T follicular helper cell (primary cell): ENCODE measurements at regions not wholly inside any gene's neighbourhood (a gene's known extent, or its start where the extent isn't known, plus 50 kb on each side); places are given as distances from the start of the nearest gene placed in this dataset.
A peak's percentile ranks its signal among the peaks of the same experiment; 100 is the strongest.
"Not testable (repeated sequence)": the region's sequence is repeated elsewhere in the genome, so short reads cannot be mapped to it uniquely, and the experiment has no call there.

Experiments
- DNase-seq: peaks from one replicate; pipeline ENCODE4 v3.0.0-alpha.2; 2020; ENCODE audit warnings: low read depth

GRCh38 chr9:33695299-33695698, 100.1 kb upstream of the PRSS3 start:
- DNase-seq, result no peak

- no peak for DNase-seq
Observed at GRCh38 chr9:33695856-33696255, 99.5 kb upstream of the PRSS3 start.

GRCh38 chr9:33697171-33697570, 98.2 kb upstream of the PRSS3 start:
- no peak for DNase-seq

- DNase-seq, result no peak
Observed at GRCh38 chr9:33698267-33698666, 97.1 kb upstream of the PRSS3 start.

GRCh38 chr9:33700940-33701339, 94.4 kb upstream of the PRSS3 start:
- not testable (repeated sequence) for DNase-seq

- no peak for DNase-seq
Observed at GRCh38 chr9:33703430-33704102, 91.8 kb upstream of the PRSS3 start.

- not testable (repeated sequence) for DNase-seq
Observed at GRCh38 chr9:33705440-33705839, 89.9 kb upstream of the PRSS3 start.

GRCh38 chr9:33708441-33708840, 86.9 kb upstream of the PRSS3 start:
- DNase-seq, result no peak

- DNase-seq, result no peak
Observed at GRCh38 chr9:33709269-33709668, 86.1 kb upstream of the PRSS3 start.

GRCh38 chr9:33711418-33711817, 83.9 kb upstream of the PRSS3 start:
- not testable (repeated sequence) for DNase-seq

- no peak for DNase-seq
Observed at GRCh38 chr9:33714989-33715388, 80.4 kb upstream of the PRSS3 start.

- DNase-seq, result no peak
Observed at GRCh38 chr9:33718987-33719386, 76.4 kb upstream of the PRSS3 start.

GRCh38 chr9:33719581-33720374, 75.6 kb upstream of the PRSS3 start:
- DNase-seq, result peak; percentile 10

GRCh38 chr9:33721674-33722358, 73.5 kb upstream of the PRSS3 start:
- DNase-seq, result peak; percentile 78

GRCh38 chr9:33722359-33722675, 73.0 kb upstream of the PRSS3 start:
- no peak for DNase-seq

- DNase-seq, result no peak
Observed at GRCh38 chr9:33728613-33729012, 66.7 kb upstream of the PRSS3 start.

- DNase-seq, result no peak
Observed at GRCh38 chr9:33731142-33731541, 64.2 kb upstream of the PRSS3 start.

- DNase-seq, result no peak
Observed at GRCh38 chr9:33731625-33732024, 63.7 kb upstream of the PRSS3 start.

GRCh38 chr9:33734247-33734940, 61.0 kb upstream of the PRSS3 start:
- DNase-seq, result not testable (repeated sequence)

- DNase-seq, result not testable (repeated sequence)
Observed at GRCh38 chr9:33734941-33735835, 60.2 kb upstream of the PRSS3 start.
